ENCODE measurements at regions not wholly inside any gene's neighbourhood (a gene's known extent, or its start where the extent isn't known, plus 50 kb on each side); places are given as distances from the start of the nearest gene placed in this dataset.

DNA sequence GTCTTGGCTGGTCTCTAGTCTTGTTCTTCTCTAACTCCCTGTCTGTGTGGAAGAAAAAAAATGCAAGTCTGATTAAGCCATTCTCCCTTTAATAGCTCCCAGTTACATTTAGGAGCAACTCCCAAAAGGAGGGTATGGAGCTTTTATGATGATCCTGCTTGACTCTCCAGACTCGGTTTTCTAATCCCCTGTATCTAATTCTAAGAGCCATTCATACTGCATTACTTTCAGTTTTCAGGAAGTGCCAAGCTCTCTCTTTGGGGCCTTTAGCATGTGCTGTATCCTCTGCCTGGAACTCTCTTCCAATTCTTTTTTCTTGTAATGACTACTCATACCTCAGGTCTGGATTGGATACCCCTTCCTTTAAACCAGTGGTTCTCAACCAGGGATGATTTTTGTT is 219.7 kb upstream of the SPRED2 start:
- TF ChIP-seq, protein P1, sequence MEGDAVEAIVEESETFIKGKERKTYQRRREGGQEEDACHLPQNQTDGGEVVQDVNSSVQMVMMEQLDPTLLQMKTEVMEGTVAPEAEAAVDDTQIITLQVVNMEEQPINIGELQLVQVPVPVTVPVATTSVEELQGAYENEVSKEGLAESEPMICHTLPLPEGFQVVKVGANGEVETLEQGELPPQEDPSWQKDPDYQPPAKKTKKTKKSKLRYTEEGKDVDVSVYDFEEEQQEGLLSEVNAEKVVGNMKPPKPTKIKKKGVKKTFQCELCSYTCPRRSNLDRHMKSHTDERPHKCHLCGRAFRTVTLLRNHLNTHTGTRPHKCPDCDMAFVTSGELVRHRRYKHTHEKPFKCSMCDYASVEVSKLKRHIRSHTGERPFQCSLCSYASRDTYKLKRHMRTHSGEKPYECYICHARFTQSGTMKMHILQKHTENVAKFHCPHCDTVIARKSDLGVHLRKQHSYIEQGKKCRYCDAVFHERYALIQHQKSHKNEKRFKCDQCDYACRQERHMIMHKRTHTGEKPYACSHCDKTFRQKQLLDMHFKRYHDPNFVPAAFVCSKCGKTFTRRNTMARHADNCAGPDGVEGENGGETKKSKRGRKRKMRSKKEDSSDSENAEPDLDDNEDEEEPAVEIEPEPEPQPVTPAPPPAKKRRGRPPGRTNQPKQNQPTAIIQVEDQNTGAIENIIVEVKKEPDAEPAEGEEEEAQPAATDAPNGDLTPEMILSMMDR (IDR thresholded peaks at IDR 0.05) = no peak
- no peak for TF ChIP-seq POLR2A (IDR thresholded peaks at IDR 0.05)
